NCI-H446 treated with DMSO at 0.1 percent for 48 hours (cell line): ENCODE measurements at regions not wholly inside any gene's neighbourhood (a gene's known extent, or its start where the extent isn't known, plus 50 kb on each side); places are given as distances from the start of the nearest gene placed in this dataset.
A peak's percentile ranks its signal among the peaks of the same experiment; 100 is the strongest.
"Not testable (repeated sequence)": the region's sequence is repeated elsewhere in the genome, so short reads cannot be mapped to it uniquely, and the experiment has no call there.

Source experiments
- DNase-seq: peaks from one replicate; lab custom pipeline; 2025; lab: John Stamatoyannopoulos, UW

DNA sequence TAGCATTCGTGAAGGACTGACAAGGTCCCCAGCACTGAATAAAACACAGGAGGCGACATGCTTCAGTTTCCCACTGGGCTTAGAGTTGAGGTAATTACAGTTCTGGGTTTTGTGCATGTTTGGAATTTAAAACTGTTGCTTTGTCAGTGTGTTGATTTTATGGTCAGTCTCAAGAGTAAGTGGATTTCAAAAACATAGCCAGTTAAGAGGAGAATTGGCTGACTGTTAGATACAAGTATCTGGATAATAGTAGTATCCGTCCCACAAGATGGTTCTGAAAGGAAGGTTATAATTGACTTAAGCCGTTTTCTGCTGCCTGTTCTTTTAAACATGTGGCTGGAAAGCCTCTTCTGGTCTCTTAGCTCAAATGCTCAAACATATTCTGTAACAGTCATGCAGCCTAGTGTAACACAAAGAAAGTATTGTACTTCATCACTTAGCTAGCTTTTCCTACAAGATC is 170.9 kb downstream of the POLR1F start:
- DNase-seq, result no peak

DNA sequence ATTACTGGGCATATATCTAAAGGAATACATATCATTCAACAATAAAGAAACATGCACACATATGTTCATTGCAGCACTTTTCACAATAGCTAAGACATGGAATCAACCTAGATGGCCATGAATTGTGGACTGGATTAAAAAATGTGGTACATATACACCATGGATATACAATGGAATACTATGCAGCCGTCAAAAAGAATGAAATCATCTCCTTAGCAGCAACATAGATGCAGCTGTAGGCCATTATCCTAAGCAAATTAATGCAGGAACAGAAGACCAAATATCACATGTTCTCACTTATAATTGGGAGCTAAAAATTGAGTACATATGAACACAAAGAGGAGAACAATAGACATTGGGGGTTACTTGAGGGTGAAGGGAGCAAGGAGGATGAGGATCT is 175.6 kb downstream of the POLR1F start:
- no peak for DNase-seq

GRCh38 chr7:19530852-19531251 is 178.0 kb downstream of the POLR1F start:
- no peak for DNase-seq

GRCh38 chr7:19530261-19530660 is 178.6 kb downstream of the POLR1F start:
- no peak for DNase-seq

- no peak for DNase-seq
Measured at GRCh38 chr7:19526639-19527038, 182.2 kb downstream of the POLR1F start.

GRCh38 chr7:19522486-19522885 is 186.4 kb downstream of the POLR1F start:
- DNase-seq, result no peak

- DNase-seq, result no peak
Measured at GRCh38 chr7:19520392-19520791, 188.4 kb downstream of the POLR1F start.

DNA sequence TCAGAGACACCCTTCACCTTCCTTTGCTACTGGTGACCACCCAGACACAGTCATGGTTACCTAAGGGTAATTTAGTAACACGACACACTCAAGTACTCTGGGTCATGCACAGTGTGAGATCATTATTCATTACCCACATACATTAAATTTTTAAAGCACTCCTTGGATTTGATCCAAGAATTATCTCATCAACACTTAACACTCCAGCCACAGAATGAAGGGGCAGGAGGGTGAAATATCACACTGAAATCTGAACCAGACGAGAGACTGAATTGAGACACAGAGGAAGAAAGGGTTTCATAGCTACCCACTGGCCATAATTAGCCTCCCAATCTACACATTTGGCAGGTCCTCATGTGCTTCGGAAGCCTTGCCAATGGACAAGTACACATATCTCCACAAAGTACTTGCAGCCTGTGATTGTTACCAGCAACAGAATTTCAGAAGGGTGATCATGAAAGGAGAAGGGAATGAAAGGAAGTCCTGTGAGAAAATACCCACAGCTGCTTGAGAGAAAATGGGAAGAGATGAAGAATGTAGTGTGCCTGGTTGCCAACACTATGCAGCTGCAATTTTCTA is 189.3 kb downstream of the POLR1F start:
- DNase-seq, result peak; percentile 58

GRCh38 chr7:19517546-19517945 is 191.3 kb downstream of the POLR1F start:
- DNase-seq, result not testable (repeated sequence)

DNA sequence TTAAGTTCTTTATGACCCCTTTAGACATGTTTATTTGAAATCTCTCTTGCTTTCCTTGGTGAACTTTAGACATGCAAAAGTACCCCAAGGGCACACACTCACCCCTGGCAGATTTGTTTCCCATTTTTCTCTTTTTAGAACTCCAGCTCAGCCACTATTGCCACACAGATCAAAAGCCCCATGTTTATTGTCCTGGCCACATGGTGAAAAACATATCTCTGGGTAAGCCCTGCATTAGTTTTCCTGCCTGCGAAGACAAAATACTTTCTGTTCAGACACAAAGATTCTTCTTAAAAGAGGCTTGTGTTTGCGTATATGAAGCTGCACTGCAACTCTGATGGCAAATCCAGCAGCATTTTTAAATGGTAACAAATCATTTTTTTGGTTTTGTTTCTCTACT is 200.0 kb downstream of the POLR1F start:
- DNase-seq, result no peak

GRCh38 chr7:19508124-19508523 is 200.7 kb downstream of the POLR1F start:
- peak; percentile 75 for DNase-seq

- DNase-seq, result peak; percentile 30
Measured at GRCh38 chr7:19491821-19492452, 216.9 kb downstream of the POLR1F start.

GRCh38 chr7:19491371-19491770 is 217.5 kb downstream of the POLR1F start:
- no peak for DNase-seq

DNA sequence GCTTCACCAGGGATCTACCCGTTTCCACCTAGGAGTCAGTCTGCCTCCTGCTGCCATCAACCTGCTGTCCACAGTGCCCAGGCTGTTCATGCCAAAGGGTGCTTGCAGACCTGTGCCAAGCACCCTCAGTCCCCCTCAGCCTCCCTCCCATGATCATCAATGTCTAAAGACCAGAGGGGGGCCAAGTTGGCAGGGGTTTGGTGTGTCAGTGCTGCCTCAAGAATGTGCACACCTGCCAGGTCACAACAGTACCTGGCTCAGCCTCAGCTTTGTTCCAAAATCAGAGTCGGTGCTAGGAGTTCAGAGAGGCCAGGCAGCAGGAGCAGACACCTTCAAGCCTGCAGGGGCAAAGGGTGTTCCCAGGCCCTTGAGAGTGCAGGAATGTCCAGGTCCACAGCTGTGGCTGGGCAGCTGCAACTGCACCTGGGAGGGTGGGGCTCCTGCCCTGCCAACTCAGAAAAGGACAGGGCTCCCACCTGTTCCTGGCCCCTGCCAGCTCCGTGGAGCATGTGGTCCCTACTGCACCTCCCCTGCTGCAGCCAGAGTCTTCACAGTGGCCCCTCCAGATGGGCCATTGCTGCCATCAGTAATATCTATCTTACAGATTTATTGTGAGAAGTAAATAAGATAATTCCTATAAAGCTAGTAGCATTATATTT is 219.5 kb downstream of the POLR1F start:
- no peak for DNase-seq

DNA sequence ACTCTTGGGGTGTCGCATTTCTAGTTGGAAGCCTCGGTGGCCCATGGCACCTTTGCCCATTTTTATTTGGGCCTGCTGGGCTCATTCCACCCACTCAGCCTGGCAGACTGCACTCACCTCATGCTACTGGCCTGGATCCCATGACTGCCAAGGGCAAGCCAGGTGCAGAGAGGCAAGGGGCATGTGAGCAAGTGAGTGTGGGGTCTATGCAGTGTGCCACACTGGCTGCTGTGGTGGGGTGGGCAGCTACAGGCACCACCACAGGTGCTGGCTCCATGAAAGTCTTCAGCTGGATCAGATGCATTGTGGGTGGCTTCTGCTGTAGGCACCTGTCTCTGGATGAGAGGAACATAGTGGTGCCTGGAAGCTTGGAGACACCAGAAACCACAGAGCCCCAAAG is 220.8 kb downstream of the POLR1F start:
- DNase-seq, result no peak

- DNase-seq, result no peak
Measured at GRCh38 chr7:19482628-19483027, 226.2 kb downstream of the POLR1F start.

DNA sequence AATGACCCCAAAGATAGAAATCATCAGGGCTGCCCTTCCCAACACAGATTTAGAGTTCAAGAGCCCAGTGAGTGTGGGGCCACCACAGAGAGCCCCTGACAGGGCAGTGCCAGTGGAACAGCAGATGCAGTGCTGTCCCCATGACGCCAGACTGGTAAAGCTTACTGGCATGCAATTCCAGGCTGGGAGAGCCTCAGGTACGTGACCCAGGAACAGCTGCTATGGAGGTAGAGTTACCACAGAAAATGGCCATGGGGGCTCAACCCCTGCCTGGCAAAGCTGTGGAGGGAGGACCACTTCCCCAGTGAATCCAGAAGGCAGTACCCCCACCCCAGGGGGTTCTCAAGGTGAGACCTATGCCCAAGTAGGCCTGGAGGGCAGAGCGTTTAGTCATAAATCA is 228.5 kb downstream of the POLR1F start:
- no peak for DNase-seq

- DNase-seq, result no peak
Measured at GRCh38 chr7:19470031-19470430, 238.8 kb downstream of the POLR1F start.

DNA sequence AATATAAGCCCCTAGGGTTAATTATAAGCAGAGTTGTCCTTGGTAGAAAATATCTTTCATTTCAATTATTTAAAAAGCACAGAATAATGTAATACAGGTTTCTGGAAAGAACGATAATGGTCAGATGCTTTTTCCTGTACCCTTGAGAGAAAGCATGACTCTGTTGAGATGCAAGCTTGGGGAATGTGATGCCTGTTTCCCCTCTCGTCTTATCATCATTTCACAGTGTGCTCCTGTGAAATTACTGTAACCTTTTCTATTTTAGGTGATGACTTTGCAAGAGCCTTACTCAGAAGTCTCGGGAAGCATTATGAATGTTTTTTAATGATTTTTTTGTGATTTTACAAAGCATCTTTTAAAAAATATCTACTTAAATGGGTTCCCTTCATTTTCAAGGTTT is 243.0 kb downstream of the POLR1F start:
- DNase-seq, result no peak

DNA sequence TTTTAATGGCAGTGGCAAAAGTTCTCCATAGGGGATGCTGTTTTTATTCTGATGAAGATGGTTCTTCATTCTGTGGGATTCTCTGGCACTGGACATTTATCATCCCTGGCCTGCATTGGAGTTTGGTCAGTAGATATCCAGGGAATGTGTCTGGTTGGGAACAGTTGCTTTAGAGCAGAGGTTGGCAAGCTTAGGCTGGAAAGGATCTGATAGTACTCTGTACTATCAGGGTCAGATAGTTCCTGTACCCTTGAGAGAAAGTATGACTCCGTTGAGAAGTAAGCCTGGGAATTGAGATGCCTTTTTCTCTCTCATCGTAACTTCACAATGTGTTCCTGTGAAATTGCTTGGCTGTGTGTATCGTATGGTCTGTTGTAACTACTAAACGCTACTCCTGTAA is 244.1 kb downstream of the POLR1F start:
- no peak for DNase-seq

DNA sequence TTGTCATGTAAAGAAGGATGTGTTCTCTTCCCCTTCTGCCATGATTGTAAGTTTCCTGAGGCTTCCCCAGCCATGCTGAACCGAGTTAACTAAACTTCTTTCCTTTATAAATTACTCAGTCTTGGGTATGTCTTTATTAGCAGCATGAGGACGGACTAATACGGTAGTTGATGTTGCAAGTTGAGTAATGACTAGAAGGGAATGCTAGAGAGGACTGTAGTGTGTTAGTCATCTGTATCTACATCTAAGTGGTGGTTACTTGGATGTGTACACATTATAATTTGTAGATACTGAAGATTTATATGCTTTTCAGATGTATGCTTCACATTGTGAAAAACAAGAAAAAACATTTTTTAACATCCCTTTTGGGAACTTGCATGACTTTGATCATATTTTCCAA is 244.6 kb downstream of the POLR1F start:
- DNase-seq, result no peak

DNA sequence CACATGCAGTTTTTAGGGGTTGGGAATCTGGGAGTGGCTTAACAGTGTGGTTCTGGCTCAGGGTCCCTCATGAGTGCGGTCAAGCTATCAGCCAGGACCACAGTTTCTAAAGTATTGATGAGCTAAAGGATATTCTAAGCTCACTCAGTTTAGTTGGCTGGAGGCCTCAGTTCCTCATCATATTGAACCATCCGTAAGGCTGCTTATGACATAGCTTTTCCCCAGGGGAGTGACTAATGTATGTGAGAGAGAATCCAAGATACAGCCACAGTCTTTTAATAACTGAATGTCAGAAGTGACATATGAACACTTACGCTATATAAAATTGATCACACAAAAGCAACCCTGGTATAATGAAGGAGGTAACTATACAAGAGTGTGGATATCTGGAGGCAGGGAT is 245.3 kb downstream of the POLR1F start:
- DNase-seq, result no peak

DNA sequence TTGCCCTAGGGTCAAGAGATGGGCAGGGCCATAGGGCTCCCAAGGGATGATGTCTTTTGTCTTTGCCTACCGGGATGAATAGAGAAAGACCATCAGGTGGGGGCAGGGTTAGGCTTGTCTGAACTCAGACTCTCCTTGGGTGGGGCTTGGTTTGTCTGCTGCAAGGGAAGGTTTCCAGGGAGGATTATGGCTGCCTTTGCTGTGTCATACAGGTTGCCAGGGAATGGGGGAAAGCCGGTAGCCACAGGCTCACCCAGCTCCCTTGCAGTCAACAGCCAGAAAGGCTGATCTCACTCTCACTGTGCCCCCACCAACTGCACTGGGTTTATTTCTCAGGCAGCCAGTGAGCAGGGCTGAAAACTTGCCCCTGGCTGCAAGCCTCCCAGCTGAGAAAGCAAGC is 253.2 kb downstream of the POLR1F start:
- DNase-seq, result no peak

DNA sequence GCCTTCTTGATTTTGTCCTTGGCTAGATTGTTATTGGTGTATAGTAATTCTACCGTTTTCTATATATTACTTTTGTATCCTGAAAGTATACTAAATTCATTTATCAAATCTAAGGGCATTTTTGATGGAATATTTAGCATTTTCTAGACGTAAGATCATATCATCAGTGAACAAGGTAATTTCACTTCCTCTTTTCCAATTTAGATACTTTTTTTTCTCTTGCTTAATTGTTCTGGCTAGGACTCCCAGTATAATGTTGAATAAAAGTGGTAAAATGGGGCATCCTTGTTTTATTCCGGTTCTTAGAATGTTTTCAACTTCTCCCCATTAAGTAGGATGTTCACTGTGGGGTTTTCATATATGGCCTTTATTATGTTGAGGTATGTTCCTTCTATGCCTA is 260.7 kb downstream of the POLR1F start:
- DNase-seq, result no peak
